HG02981 (cell line): ENCODE measurements at regions not wholly inside any gene's neighbourhood (a gene's known extent, or its start where the extent isn't known, plus 50 kb on each side); places are given as distances from the start of the nearest gene placed in this dataset.
"Not testable (repeated sequence)": the region's sequence is repeated elsewhere in the genome, so short reads cannot be mapped to it uniquely, and the experiment has no call there.

Source experiments
- ATAC-seq: cut with Tn5 transposase; IDR thresholded peaks from one replicate; pipeline ENCODE4 v1.9.1; 2021; ENCODE audit warnings: mild to moderate bottlenecking, moderate library complexity; ENCODE audit not compliant: unreplicated experiment

DNA sequence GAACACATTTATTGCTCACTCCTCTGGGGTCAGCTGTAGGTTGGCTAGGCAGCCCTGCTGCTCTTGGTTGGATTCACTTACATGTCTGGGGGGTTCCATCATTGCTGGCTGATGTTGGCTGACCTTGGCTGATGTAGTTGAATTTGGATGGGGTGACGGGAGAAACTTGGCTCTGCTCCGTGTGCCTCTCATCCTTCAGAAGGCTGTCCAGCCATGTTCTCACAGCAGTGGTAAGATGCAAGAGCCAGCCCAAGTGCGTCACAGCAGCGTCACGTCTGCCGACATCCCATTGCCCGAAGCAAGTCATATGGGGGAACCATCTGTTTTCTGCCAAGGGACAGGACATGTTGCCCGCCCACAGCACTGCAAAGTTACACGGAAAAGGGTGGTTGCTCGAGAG lies 613.5 kb downstream of the MATN1 start:
- no peak for ATAC-seq

DNA sequence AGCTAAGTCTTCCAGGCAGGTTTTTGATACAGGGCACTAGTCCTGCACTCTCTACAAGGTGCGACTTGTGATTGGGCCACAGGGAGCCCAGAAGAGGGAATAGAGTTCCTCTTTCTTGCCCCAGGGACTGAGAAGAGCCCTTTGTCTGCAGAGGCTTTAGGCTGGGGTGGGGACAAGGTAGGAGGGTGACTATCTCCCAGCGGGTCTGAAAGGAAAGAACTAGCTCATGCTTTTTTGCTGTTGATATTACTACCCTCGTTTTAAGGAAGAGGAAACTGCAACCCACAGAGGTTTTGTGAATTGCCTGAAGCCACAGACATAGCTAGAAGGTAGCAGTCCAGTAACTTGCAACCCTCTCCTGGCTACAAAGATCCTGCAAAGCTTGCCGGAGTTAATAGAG lies 615.2 kb downstream of the MATN1 start:
- no peak for ATAC-seq

DNA sequence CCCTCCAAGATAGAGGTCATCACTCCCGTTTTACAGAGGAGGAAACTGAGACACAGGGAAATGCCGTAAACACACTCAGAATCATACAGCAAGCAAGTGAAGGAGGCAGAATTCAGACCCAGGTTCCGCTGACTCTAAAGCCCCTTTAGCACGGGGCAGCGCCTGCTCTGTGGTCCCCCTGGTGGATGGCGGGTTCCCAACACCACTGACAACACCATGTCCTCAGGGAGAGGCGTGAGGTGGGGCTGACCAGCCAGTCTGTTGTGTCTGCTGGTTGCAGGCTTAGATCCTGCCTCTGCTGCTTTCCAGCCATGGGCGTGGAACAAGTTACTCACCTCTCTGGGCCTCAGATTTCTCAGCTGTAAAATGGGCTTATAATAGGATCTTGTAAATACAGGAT lies 617.3 kb downstream of the MATN1 start:
- no peak for ATAC-seq

GRCh38 chr1:30104551-30104950 lies 618.8 kb downstream of the MATN1 start:
- ATAC-seq: no peak

GRCh38 chr1:30103708-30104411 lies 619.5 kb downstream of the MATN1 start:
- ATAC-seq: no peak

DNA sequence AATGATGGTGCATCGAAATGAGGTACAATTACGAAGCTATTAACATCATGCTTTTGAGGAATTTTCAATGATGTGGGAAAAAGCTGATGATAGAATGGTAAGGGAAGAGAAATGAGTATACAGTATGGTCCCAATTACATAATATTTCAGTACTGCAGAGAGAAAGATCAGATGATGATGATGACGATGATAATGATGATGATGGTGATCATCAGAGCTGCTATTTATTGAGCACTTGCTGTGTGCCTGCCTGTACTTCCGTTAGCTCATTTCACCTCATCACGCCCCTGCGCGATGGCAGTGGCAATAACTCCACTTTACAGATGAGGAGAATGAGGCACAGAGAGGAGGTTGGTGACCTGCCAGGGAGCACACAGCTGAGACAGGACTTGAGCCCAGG lies 620.8 kb downstream of the MATN1 start:
- no peak for ATAC-seq

DNA sequence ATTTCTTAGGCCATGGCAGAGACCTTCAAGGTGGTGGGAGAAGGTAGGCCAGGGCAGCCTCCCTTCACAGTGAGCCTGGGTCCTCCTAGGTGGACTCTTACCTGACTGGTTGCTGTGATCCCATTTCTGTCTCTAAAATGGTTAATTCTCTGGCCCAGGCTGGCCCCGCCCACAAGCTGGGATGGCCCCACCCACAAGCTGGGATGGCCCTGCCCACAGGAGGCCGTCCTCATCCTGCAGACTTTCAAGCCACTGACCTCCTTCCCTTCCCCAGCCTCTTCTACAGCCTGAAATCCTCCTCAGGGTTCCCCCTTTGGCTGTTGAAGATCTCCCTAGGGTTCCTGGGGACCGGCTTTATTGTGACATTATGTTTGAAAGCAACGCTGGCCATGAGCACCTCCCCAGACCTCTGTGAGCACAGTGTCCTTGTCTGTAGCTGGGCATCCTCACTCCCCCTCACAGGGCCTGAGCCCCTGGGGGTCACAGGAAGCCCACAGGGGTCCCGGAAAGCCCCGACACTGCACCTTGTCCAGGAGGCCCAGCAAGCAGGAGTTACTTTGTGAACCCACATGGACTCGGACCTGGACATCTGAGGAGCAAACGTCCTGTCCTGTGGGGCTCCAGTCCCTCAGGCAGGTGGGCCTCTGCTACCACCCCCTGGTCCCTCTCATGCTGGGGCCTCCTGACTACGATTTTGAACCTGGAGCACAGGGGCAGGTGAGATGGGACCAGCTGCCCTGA lies 621.7 kb downstream of the MATN1 start:
- ATAC-seq: no peak

DNA sequence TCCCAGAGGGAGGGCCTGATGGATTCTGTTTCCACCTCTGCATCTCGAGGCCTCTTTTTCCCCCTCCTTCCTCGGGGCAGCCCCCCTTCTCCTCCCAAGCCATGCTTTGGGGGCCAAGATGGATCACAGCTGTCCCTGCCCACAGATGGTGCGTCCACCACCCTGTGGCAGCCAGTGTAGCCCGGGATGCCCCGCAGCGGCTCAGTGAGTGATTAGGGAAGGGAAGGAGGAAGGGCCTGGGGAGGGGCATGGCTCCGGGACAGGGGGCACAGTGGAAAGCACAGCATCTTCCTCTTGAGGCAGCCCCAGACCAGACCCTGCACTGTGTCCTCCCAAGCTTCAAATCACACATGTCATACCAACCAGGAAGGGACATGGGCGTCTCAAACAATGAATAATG lies 622.4 kb downstream of the MATN1 start:
- ATAC-seq: no peak

- ATAC-seq: no peak
These were observed 622.9 kb downstream of the MATN1 start for GRCh38 chr1:30100524-30100862.

DNA sequence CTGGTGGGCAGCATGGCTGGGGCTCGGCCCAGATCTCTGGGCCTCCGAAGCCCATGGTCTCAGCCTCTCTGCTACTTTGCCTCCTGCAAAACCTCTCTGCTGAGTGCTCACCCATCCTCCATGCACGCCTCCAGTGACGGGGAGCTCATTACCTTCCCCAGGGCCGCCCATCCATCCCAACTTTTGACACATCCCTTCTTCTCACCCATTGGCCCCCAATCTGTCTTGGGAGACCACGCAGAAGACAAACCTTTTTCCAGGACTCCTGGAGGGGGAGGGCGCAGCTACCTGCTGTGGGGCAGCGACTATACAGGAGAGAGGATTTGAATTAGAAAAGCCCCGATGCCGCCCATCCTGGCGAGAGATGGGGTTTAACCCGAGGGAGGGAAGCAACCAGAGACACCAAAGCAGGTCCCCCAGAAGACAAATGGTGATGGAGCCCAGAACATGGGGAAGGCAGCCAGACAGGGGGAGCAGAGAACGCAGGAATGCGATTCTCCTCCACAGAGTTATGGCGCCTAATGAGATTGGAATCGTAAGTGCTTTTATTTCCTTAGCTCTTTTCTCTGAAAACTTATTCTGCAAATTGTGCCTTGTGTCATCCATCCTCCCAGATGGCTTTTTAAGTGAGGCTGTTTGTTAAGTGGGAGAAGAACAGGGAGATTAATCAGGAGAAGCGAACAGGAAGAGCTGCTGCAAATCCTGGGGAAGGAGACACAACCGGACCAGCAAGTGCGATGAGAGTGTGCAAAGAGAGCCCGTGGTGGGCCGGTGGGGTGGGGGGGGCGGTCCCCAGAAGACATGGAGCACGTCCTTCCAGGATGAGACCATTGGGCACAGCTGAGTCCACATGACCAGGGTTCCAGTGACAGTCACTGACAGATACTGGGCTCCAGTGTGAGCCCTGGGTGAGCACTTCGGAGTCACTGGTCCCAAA lies 623.5 kb downstream of the MATN1 start:
- no peak for ATAC-seq

DNA sequence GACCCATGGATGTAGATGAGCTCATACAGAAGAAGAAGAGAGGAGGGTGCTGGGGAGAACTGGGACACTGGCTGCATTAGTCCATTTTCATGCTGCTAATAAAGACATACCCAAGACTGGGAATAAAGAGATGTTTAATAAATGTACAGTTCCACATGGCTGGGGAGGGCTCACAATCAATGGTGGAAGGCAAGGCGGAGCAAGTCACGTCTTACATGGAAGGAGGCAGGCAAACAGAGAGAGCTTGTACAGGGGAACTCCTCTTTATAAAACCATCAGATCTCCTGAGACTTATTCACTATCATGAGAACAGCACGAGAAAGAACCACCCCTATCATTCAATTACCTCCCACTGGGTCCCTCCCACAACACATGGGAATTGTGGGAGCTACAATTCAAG lies 625.5 kb downstream of the MATN1 start:
- not testable (repeated sequence) for ATAC-seq

DNA sequence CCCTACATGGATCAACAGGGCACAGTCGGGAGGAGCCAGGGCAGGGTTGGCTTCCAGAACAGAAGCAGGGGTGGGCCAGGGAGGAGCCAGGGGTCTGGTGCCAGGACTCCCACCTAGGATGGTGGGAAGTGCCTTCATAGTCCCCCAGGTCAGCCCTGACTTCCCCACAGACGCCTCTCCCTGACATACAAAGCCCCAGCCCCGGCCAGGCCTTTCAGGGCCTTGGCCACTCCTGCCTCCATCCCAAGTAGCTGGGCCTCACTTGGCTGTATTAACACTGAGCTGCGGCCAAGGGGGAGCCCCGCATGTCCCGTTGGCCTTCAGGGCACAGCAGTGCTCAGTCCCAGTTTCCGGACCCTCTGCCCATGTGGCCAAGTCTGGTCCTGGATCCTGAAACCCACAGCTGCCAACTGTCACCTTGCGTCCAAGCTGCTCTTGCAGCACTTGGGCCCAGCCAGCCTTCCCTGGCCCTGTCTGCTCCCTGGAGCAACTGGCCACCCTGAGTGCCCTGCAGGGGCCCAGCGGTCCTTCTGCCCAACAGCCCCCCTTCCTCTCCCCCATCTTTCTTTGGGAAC lies 627.8 kb downstream of the MATN1 start:
- no peak for ATAC-seq

- no peak for ATAC-seq
These were observed 628.3 kb downstream of the MATN1 start for GRCh38 chr1:30095051-30095450.

DNA sequence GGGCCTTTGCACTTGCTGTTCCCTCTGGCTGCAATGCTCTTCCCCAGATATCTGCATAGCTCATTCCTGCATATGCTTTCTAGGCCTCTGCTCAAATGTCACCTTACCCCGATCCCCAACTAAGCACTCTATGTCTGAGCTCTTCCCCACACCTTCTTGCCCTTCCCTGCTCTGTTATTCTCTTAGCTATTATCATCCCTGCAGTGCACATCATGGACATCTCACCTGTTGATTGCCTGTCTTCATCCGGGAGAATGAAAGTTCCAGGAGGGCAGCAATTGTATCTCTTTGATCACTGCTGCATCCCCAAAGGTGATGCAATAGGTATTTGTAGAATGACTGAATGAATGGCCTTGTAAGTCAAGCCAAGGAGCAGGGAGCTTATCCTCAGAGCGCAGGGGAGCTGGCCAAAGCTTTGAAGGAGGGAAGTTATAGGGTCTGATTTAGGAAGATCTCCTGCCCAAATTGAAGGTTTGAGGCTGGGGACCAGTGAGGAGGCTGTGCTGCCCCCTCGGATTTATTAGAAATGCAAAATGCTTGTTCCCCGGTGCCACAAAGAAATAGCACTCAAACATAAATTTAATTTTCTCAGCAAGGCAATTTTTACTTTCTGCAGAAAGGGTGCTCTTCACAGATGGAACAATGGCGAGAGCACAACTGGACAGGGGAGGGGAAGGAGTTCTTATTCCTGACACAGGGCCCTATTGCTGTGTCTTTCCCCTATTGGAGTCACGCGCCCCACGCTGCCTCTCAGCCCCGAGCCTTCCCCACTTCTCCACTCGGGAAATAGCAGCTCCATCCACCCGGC lies 631.1 kb downstream of the MATN1 start:
- no peak for ATAC-seq

DNA sequence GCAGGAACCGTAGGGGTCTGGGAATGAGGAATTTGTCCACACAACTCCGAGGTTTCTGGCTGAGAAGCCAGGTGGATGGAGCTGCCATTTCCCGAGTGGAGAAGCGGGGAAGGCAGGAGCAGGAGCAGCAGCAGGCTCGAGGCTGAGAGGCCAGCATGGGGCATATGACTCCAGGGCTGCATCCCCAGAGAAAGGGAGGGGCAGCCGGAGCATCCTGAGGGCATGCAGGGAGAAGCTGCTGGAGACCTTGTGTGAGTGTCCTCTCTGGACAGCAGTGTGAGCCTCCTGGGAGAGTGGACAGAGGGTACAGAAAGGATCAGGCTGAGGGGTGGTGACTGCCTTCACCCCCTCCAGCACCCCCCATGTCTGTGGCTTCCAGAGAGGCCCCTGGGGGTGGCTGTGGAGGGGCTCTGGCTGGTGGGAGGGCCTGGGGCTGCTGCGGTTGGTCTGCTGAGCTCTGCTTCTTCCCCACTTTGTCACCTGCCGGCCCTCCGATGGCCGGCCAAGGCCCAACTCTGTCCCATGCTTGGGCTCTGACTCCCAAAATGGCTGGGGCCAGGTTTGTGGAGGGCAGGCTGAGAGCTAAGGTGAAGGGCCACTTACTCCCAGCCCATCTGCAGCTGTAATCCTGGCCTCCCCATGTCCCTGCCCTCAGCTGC lies 633.1 kb downstream of the MATN1 start:
- no peak for ATAC-seq

DNA sequence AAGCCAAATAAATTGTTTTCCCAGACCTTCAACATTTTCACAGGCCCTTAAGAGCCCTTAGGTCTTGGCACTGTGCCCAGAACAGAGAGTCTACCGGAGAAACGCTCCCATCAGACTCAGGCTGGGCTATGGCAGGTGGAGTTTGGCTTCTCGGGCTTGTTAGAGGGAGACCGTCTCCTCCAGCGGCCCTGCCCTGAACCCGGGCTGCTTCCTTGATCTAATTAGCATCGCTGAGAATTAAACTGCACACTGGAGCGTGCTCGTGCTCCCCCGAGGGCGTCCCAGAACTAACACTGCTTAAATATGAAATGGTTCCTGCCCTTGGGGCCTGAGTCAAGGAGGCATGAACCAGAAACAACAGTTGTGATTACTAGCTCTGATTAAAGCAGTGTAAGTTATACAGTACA lies 634.4 kb downstream of the MATN1 start:
- ATAC-seq: no peak

DNA sequence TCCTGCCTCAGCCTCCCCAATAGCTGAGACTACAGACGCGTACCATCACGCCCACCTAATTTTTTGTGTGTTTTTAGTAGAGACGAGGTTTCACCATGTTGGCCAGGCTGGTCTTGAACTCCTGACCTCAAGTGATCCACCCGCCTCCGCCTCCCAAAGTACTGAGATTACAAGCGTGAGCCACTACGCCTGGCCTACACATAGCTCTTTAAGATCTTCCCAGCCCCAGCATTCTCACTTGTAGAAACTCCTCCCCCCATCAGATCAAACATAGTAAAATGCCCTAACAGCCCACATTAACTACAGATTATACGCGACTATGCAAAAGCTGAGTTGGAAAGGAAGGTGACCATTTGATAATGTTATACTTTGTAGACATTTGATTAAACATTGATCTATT lies 634.8 kb downstream of the MATN1 start:
- no peak for ATAC-seq

GRCh38 chr1:30087465-30087864 lies 635.9 kb downstream of the MATN1 start:
- ATAC-seq: no peak

- no peak for ATAC-seq
These were observed 637.3 kb downstream of the MATN1 start for GRCh38 chr1:30085811-30086770.
